ENCODE measurements at regions not wholly inside any gene's neighbourhood (a gene's known extent, or its start where the extent isn't known, plus 50 kb on each side); places are given as distances from the start of the nearest gene placed in this dataset.

- TF ChIP-seq CTCF (IDR thresholded peaks at IDR 0.05) (no peak), POLR2A (IDR thresholded peaks at IDR 0.05) (no peak)
These were observed 1293.5 kb upstream of the CHAC2 start for GRCh38 chr2:52474091-52474490.

All from Peyer's patch (tissue), 4 donors.